ENCODE measurements at regions not wholly inside any gene's neighbourhood (a gene's known extent, or its start where the extent isn't known, plus 50 kb on each side); places are given as distances from the start of the nearest gene placed in this dataset.
"Not testable (repeated sequence)": the region's sequence is repeated elsewhere in the genome, so short reads cannot be mapped to it uniquely, and the experiment has no call there.

- DNase-seq = not testable (repeated sequence)
These were observed 72.4 kb downstream of the HNRNPD start for GRCh38 chr4:82301390-82301789.

GRCh38 chr4:82293304-82293703 lies 80.5 kb downstream of the HNRNPD start:
- DNase-seq = no peak

- no peak for DNase-seq
These were observed 86.1 kb downstream of the HNRNPD start for GRCh38 chr4:82287720-82288119.

- DNase-seq = no peak
These were observed 88.7 kb downstream of the HNRNPD start for GRCh38 chr4:82284858-82285805.

- no peak for DNase-seq
These were observed 89.3 kb downstream of the HNRNPD start for GRCh38 chr4:82284475-82284857.

- no peak for DNase-seq
These were observed 90.9 kb downstream of the HNRNPD start for GRCh38 chr4:82282875-82283274.

GRCh38 chr4:82279550-82279949 lies 94.2 kb downstream of the HNRNPD start:
- not testable (repeated sequence) for DNase-seq

- no peak for DNase-seq
These were observed 97.5 kb downstream of the HNRNPD start for GRCh38 chr4:82276332-82276640.

GRCh38 chr4:82275431-82276331 lies 98.1 kb downstream of the HNRNPD start:
- DNase-seq = no peak

GRCh38 chr4:82274700-82275099 lies 99.1 kb downstream of the HNRNPD start:
- not testable (repeated sequence) for DNase-seq

GRCh38 chr4:82272523-82272922 lies 101.3 kb downstream of the HNRNPD start:
- not testable (repeated sequence) for DNase-seq

GRCh38 chr4:82271915-82272480 lies 101.8 kb downstream of the HNRNPD start:
- DNase-seq = not testable (repeated sequence)

GRCh38 chr4:82268826-82269193 lies 105.0 kb downstream of the HNRNPD start:
- no peak for DNase-seq

- DNase-seq = no peak
These were observed 105.6 kb downstream of the HNRNPD start for GRCh38 chr4:82268050-82268825.

GRCh38 chr4:82267506-82267905 lies 106.3 kb downstream of the HNRNPD start:
- DNase-seq = no peak

- no peak for DNase-seq
These were observed 107.4 kb downstream of the HNRNPD start for GRCh38 chr4:82266345-82266744.

GRCh38 chr4:82261084-82261483 lies 112.7 kb downstream of the HNRNPD start:
- no peak for DNase-seq

- DNase-seq = no peak
These were observed 113.2 kb downstream of the HNRNPD start for GRCh38 chr4:82260632-82261031.

GRCh38 chr4:82256718-82257117 lies 117.1 kb downstream of the HNRNPD start:
- DNase-seq = no peak

GRCh38 chr4:82255657-82256056 lies 118.1 kb downstream of the HNRNPD start:
- DNase-seq = no peak

- DNase-seq = no peak
These were observed 124.7 kb downstream of the HNRNPD start for GRCh38 chr4:82248903-82249632.

GRCh38 chr4:82247629-82248028 lies 126.2 kb downstream of the HNRNPD start:
- no peak for DNase-seq

All from NCI-H1048 (cell line).